C4-2B (cell line): ENCODE measurements at regions not wholly inside any gene's neighbourhood (a gene's known extent, or its start where the extent isn't known, plus 50 kb on each side); places are given as distances from the start of the nearest gene placed in this dataset.

Experiments
- CTCF ChIP-seq: fragments of 450-650 bp; conservative IDR thresholded peaks from 2 replicates; pipeline ENCODE4 v1.5.1; 2017; ENCODE audit warnings: mild to moderate bottlenecking
- ZFX ChIP-seq: fragments of 450-650 bp; IDR thresholded peaks from 2 replicates; pipeline ENCODE4 v1.6.1; 2017

- TF ChIP-seq CTCF (no peak), ZFX (no peak)
Measured at GRCh38 chr3:147921051-147921450, 511.9 kb downstream of the ZIC1 start.
